ENCODE measurements at regions not wholly inside any gene's neighbourhood (a gene's known extent, or its start where the extent isn't known, plus 50 kb on each side); places are given as distances from the start of the nearest gene placed in this dataset.

DNA sequence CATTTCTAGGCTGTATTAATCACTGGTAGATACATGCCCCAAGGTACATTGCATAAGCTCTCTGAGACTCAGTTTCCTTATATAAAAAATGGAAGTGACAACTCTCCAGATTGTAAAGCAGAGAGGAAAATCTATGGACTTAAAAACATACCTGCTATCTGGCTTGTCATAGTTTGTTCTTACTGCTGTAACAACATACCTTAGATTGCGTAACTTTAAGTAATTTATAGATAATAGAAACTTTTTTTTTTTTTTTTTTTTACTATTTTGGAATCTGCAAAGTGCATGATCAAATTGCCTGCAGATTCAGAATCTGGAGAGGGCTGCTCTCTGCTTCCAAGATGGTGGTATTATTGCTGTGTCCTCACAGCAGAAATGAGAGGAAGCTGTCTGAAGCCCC is 827.7 kb upstream of the BRINP3 start:
- Mint-ChIP-seq H3K9me3 (ENCODE audit: low read depth) (peaks cover 3% of the 10 kb centered on the region), H3K27ac (no peak overlapping the region), H3K4me3 (ENCODE audit: low read depth) (no peak overlapping the region), H3K36me3 (ENCODE audit: insufficient read depth) (no peaks in the 10 kb centered on the region), H3K27me3 (no peaks in the 10 kb centered on the region), H3K4me1 (ENCODE audit: low read depth) (no peaks in the 10 kb centered on the region)
- DNase-seq (ENCODE audit: low spot score, unreplicated experiment), result no peak
- TF ChIP-seq, protein P1, sequence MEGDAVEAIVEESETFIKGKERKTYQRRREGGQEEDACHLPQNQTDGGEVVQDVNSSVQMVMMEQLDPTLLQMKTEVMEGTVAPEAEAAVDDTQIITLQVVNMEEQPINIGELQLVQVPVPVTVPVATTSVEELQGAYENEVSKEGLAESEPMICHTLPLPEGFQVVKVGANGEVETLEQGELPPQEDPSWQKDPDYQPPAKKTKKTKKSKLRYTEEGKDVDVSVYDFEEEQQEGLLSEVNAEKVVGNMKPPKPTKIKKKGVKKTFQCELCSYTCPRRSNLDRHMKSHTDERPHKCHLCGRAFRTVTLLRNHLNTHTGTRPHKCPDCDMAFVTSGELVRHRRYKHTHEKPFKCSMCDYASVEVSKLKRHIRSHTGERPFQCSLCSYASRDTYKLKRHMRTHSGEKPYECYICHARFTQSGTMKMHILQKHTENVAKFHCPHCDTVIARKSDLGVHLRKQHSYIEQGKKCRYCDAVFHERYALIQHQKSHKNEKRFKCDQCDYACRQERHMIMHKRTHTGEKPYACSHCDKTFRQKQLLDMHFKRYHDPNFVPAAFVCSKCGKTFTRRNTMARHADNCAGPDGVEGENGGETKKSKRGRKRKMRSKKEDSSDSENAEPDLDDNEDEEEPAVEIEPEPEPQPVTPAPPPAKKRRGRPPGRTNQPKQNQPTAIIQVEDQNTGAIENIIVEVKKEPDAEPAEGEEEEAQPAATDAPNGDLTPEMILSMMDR (IDR thresholded peaks at IDR 0.05; ENCODE audit: unreplicated experiment), result no peak

DNA sequence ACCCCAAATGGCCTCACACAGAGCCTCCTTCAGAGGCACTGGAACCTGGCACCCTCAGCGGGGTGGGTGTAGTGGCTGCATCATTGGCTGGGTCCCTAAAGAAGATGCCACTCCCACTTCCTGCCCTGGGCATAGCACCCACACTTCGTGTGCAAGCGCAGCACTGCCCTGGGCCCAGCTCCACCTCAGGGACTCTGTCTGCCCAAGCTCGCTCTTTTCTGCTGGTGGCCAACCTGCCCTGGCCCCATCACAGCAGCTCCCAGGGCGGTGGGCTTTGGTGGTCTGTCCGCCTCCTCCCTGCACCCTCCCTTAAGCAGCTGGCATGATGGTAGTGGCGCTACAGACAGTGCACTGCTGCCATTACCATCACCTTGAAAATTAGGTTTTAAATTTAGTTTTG is 829.3 kb upstream of the BRINP3 start:
- TF ChIP-seq, protein P1 (IDR thresholded peaks at IDR 0.05; ENCODE audit: unreplicated experiment), result no peak
- H3K27me3 Mint-ChIP-seq, result no peaks in the 10 kb centered on the region
- H3K4me3 Mint-ChIP-seq (ENCODE audit: low read depth), result no peak overlapping the region
- DNase-seq (ENCODE audit: low spot score, unreplicated experiment), result no peak
- no peaks in the 10 kb centered on the region for H3K4me1 Mint-ChIP-seq (ENCODE audit: low read depth)
- H3K36me3 Mint-ChIP-seq (ENCODE audit: insufficient read depth), result no peaks in the 10 kb centered on the region
- no peaks in the 10 kb centered on the region for H3K9me3 Mint-ChIP-seq (ENCODE audit: low read depth)
- H3K27ac Mint-ChIP-seq, result no peak overlapping the region

DNA sequence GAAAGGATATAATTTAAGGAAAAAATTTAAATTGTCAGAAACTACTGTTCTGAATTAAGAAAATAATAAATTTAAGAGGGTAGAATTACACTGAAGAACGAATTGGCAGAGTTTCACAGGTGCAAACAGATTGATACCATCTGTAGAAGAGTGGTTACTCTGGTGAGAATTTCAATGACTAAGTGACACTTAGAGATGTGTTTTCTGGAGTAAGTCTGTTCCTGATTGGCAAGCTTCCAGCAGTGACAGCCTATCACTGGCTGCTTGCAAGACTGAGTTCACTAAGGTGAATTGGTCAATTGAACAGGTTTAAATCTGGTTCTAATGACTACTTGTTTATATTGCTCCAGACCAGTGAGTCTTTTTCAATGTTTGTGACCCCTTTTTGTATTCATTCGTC is 838.2 kb upstream of the RGS18 start:
- no peaks in the 10 kb centered on the region for H3K36me3 Mint-ChIP-seq (ENCODE audit: insufficient read depth)

DNA sequence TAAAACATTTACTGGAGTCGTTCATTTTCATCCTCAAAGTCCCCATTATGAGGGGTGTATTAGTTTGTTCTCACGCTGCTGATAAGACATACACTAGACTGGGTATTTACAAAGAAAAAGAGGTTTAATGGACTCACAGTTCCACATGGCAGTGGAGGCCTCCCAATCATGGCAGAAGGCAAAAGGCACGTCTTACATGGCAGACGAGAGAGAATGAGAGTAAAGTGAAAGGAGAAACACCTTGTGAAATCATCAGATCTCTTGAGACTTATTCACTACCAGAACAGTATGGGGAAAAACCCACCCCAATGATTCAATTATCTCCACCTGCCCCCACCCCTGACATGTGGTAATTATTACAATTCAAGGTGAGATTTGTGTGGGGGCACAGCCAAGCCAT is 830.4 kb upstream of the RGS18 start:
- H3K4me3 Mint-ChIP-seq (ENCODE audit: low read depth), result no peak overlapping the region
- TF ChIP-seq, protein P1 (IDR thresholded peaks at IDR 0.05; ENCODE audit: unreplicated experiment), result no peak
- no peaks in the 10 kb centered on the region for H3K27me3 Mint-ChIP-seq
- H3K4me1 Mint-ChIP-seq (ENCODE audit: low read depth), result no peaks in the 10 kb centered on the region
- no peaks in the 10 kb centered on the region for H3K36me3 Mint-ChIP-seq (ENCODE audit: insufficient read depth)
- DNase-seq (ENCODE audit: low spot score, unreplicated experiment), result no peak
- no peak overlapping the region for H3K27ac Mint-ChIP-seq
- no peaks in the 10 kb centered on the region for H3K9me3 Mint-ChIP-seq (ENCODE audit: low read depth)

More for the DNA sequence above, 838.2 kb upstream of the RGS18 start:
- Mint-ChIP-seq H3K4me1 (ENCODE audit: low read depth) (no peaks in the 10 kb centered on the region), H3K4me3 (ENCODE audit: low read depth) (no peak overlapping the region), H3K27ac (no peak overlapping the region), H3K27me3 (no peaks in the 10 kb centered on the region), H3K9me3 (ENCODE audit: low read depth) (no peaks in the 10 kb centered on the region)
- TF ChIP-seq, protein P1 (IDR thresholded peaks at IDR 0.05; ENCODE audit: unreplicated experiment), result no peak
- no peak for DNase-seq (ENCODE audit: low spot score, unreplicated experiment)

DNA sequence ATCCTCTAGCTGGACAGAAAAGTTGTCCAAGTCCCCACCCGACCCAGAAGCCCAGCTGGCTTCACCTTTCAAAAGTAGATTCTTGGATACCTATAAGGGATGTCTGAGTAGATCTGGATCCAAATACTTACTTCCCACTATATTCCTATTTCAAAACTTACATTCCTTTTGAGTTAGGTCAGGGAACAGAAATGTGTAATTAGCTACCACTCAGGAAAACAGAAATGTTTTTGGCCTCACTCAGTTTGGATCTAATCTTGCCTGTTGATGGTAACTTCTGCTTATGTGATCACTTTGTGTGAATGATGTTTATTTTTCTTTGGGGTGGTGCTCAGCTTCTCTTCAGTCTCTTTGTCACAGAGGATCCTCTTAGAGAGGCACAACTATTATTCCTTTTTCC is 814.4 kb upstream of the RGS18 start:
- no peak overlapping the region for H3K27ac Mint-ChIP-seq
- no peaks in the 10 kb centered on the region for H3K27me3 Mint-ChIP-seq
- H3K4me3 Mint-ChIP-seq (ENCODE audit: low read depth), result no peak overlapping the region
- no peaks in the 10 kb centered on the region for H3K36me3 Mint-ChIP-seq (ENCODE audit: insufficient read depth)
- H3K9me3 Mint-ChIP-seq (ENCODE audit: low read depth), result peaks cover 8% of the 10 kb centered on the region
- TF ChIP-seq, protein P1 (IDR thresholded peaks at IDR 0.05; ENCODE audit: unreplicated experiment), result no peak
- no peaks in the 10 kb centered on the region for H3K4me1 Mint-ChIP-seq (ENCODE audit: low read depth)
- no peak for DNase-seq (ENCODE audit: low spot score, unreplicated experiment)

Data from progenitor cell of endocrine pancreas (in vitro differentiated cells).